ENCODE measurements at regions not wholly inside any gene's neighbourhood (a gene's known extent, or its start where the extent isn't known, plus 50 kb on each side); places are given as distances from the start of the nearest gene placed in this dataset.
"Not testable (repeated sequence)": the region's sequence is repeated elsewhere in the genome, so short reads cannot be mapped to it uniquely, and the experiment has no call there.

DNA sequence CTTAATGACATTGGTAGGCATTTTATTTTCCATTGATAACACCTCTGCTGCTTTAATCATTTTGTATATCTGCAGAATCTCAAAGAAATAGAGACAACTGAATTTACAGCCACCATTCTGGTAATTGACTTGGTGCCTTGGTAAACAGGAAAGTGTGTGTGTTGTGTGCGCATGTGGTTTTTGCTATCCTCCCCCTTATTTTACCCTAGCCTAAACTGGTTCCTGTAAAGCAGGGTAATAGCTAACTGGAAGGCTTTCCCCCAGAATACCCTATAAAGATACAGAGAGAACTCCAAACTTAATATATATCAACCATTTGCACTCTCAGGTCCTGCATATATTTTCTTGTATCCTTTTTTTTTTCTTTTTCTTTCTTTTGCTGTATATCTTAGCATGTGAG, 149.5 kb upstream of the ADGRL4 start:
- no peak overlapping the region for H3K27ac ChIP-seq
- no peak for TF ChIP-seq CTCF (conservative IDR thresholded peaks at IDR 0.05)

- no peak for TF ChIP-seq CTCF (conservative IDR thresholded peaks at IDR 0.05)
- H3K27ac ChIP-seq = peak overlapping the region; percentile 83
Measured at GRCh38 chr1:79151006-79151796, 144.7 kb upstream of the ADGRL4 start.

DNA sequence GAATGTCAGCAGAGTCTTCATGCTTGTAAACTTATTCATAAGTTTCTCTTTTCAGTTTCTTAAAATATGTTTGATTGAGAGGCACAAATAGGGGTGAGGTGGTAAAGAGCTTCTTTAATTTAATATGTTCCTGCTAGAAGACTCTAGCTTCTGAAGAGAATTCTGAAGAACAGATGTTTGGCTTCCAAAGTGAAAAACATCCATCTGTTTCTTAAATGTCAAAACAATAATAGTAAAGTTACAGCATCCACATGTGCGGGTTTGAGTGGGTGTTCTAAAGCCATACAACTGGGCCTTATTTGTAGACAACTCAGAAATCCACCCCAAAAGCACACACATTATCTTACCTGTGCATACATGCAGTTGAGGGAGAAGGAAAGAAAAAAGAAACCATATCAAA, 144.0 kb upstream of the ADGRL4 start:
- TF ChIP-seq CTCF (conservative IDR thresholded peaks at IDR 0.05) = no peak
- H3K27ac ChIP-seq = peak overlapping the region; percentile 83

DNA sequence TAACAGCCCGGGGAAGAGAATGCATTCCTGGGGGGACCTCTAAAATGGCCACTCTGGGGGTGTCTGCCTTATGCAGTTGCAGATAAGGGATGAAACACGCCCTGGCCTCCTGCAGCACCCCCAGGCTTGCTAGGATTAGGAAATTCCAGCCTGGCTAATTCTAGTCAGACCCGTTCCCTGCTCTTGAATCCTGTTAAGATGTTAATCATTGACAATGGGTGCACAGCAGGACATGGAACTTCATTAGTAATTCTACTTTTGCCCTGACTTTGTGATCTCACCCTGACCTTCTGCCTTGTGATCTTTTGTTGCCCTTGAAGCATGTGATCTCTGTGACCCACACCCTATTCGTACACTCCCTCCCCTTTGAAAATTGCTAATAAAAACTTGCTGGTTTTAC, 131.7 kb upstream of the ADGRL4 start:
- H3K27ac ChIP-seq = not testable (repeated sequence)

- H3K27ac ChIP-seq = no peak overlapping the region
- no peak for TF ChIP-seq CTCF (conservative IDR thresholded peaks at IDR 0.05)
Measured at GRCh38 chr1:79133774-79134364, 127.3 kb upstream of the ADGRL4 start.

- TF ChIP-seq CTCF (conservative IDR thresholded peaks at IDR 0.05) = no peak
- H3K27ac ChIP-seq = no peak overlapping the region
Measured at GRCh38 chr1:79131626-79132025, 125.1 kb upstream of the ADGRL4 start.

DNA sequence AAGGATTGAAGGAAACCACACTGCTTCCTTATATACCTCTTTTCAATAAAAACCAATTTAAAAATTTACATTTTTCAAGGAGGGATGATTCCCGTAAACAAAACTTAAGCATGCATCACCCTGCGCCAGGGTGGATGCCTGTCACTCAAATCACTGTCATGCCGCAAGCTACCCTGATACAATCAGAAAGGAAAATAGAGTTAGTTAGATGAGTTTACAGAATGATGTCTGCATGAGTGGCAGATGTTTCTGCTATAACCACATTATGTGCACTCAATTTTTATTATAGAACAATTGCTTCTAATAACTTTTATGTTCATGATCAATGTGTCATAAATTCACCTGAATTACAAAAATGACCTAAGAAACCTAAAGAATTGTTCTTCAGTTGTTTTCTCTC, 123.4 kb upstream of the ADGRL4 start:
- no peak for TF ChIP-seq CTCF (conservative IDR thresholded peaks at IDR 0.05)
- no peak overlapping the region for H3K27ac ChIP-seq

GRCh38 chr1:79128722-79129121, 122.2 kb upstream of the ADGRL4 start:
- no peak overlapping the region for H3K27ac ChIP-seq
- TF ChIP-seq CTCF (conservative IDR thresholded peaks at IDR 0.05) = no peak
